DOHH2 (cell line): ENCODE measurements at regions not wholly inside any gene's neighbourhood (a gene's known extent, or its start where the extent isn't known, plus 50 kb on each side); places are given as distances from the start of the nearest gene placed in this dataset.

ENCODE experiments used
- CTCF ChIP-seq: fragments of 200-600 bp; sonication (generic); IDR thresholded peaks from one replicate; pipeline ENCODE4 v1.5.1; 2014; ENCODE audit warnings: antibody characterized with exemption, mild to moderate bottlenecking, low read depth, low read length; ENCODE audit not compliant: poor library complexity, severe bottlenecking
- EZH2phosphoT487 ChIP-seq: fragments of 200-600 bp; sonication (generic); IDR thresholded peaks from 2 replicates; pipeline ENCODE4 v1.6.1; 2017; ENCODE audit warnings: borderline replicate concordance, mild to moderate bottlenecking, antibody characterized with exemption, low read length, moderate library complexity, mixed read lengths

- TF ChIP-seq CTCF (no peak), EZH2phosphoT487 (no peak)
These were observed 224.3 kb upstream of the AMIGO2 start for GRCh38 chr12:47303995-47304560.
